SH-SY5Y (cell line): ENCODE measurements at regions not wholly inside any gene's neighbourhood (a gene's known extent, or its start where the extent isn't known, plus 50 kb on each side); places are given as distances from the start of the nearest gene placed in this dataset.

Source experiments
- GATA2 ChIP-seq: IDR thresholded peaks from 2 replicates; pipeline ENCODE4 v1.6.1; 2011; ENCODE audit warnings: mild to moderate bottlenecking, low read depth, low read length
- GATA3 ChIP-seq: IDR thresholded peaks from 2 replicates; pipeline ENCODE4 v1.6.1; 2011; ENCODE audit warnings: low read depth, mild to moderate bottlenecking, low read length, moderate library complexity

DNA sequence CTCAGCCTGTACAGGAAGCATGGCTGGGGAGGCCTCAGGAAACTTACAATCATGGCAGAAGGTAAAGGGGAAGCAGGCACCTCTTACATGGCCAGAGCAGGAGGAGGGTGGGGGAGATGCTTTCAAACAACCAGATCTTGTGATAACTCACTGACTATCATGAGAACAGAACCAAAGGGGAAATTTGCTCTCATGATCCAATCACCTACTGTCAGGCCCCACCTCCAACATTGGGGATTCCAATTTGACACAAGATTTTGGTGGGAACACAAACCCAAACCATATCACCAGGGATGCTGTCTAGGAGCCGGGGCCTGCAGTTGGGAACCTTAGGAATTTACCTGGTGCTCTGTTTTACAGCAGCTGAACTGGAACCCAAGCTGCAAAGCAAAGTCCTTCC lies 191.1 kb upstream of the CITED2 start:
- TF ChIP-seq GATA2: no peak
- no peak for TF ChIP-seq GATA3
